NT2/D1 (cell line): ENCODE measurements at regions not wholly inside any gene's neighbourhood (a gene's known extent, or its start where the extent isn't known, plus 50 kb on each side); places are given as distances from the start of the nearest gene placed in this dataset.

Experiments used
- SUZ12 ChIP-seq: IDR thresholded peaks from 2 replicates; pipeline ENCODE4 v1.6.1; 2011; ENCODE audit not compliant: insufficient read length, insufficient read depth; ENCODE audit errors: extremely low read depth
- YY1 ChIP-seq: IDR thresholded peaks from 2 replicates; pipeline ENCODE4 v1.6.1; 2011; ENCODE audit not compliant: insufficient read length, insufficient read depth

GRCh38 chr5:174177976-174178605, 132.6 kb downstream of the NSG2 start:
- TF ChIP-seq YY1 (no peak), SUZ12 (no peak)
